ENCODE measurements at regions not wholly inside any gene's neighbourhood (a gene's known extent, or its start where the extent isn't known, plus 50 kb on each side); places are given as distances from the start of the nearest gene placed in this dataset.

- TF ChIP-seq CTCF (IDR thresholded peaks at IDR 0.05; ENCODE audit: low read length) (no peak), EZH2 (IDR thresholded peaks at IDR 0.05; ENCODE audit: borderline replicate concordance, low read length) (no peak)
These were observed 2180.0 kb upstream of the PIK3C3 start for GRCh38 chr18:39774957-39775598.
